ENCODE measurements at regions not wholly inside any gene's neighbourhood (a gene's known extent, or its start where the extent isn't known, plus 50 kb on each side); places are given as distances from the start of the nearest gene placed in this dataset.

- no peak for TF ChIP-seq ZNF462 (CRISPR knock-in tag; IDR thresholded peaks at IDR 0.05)
- no peak for TF ChIP-seq CTCF (conservative IDR thresholded peaks at IDR 0.05; ENCODE audit: low read depth in 2 of 2)
- TF ChIP-seq STAT1 (IDR thresholded peaks at IDR 0.05; ENCODE audit: unreplicated experiment): no peak
- no peak for TF ChIP-seq ETS1 (IDR thresholded peaks at IDR 0.05)
- TF ChIP-seq ZNF331 (CRISPR knock-in tag; IDR thresholded peaks at IDR 0.05; ENCODE audit: low read depth): no peak
- no peak for TF ChIP-seq POLR2AphosphoS5 (IDR thresholded peaks at IDR 0.05; ENCODE audit: low read depth)
- TF ChIP-seq EZH2 (IDR thresholded peaks at IDR 0.05; ENCODE audit: low read depth, unreplicated experiment): no peak
These were observed 501.2 kb upstream of the SMIM21 start (continued) for GRCh38 chr18:75928706-75929105.

GRCh38 chr18:75927791-75928190 is 500.3 kb upstream of the SMIM21 start:
- Histone ChIP-seq H3K79me2 (replicated peaks; ENCODE audit: insufficient read depth) (no peaks in the 10 kb centered on the region), H3K4me1 (ENCODE audit: insufficient read depth) (no peaks in the 10 kb centered on the region), H3K36me3 (ENCODE audit: insufficient read depth) (no peaks in the 10 kb centered on the region), H3K27me3 (ENCODE audit: insufficient read depth) (no peaks in the 10 kb centered on the region), H3K9me2 (ENCODE audit: insufficient read depth) (peaks cover 6% of the 10 kb centered on the region; the same call in 1 of the 2 replicates), H3K27ac (ENCODE audit: low read depth) (no peak overlapping the region), H3K4me2 (no peak overlapping the region), H4K20me1 (replicated peaks; ENCODE audit: insufficient read depth) (no peaks in the 10 kb centered on the region), H3K4me3 (no peak overlapping the region), H2AFZ (no peak overlapping the region), H3F3A (replicated peaks; ENCODE audit: low read depth) (no peaks in the 10 kb centered on the region)
- Mint-ChIP-seq H3K9me3 (no peaks in the 10 kb centered on the region), H3K36me3 (ENCODE audit: low read depth) (no peaks in the 10 kb centered on the region), H3K4me3 (no peak overlapping the region), H3K4me1 (no peaks in the 10 kb centered on the region), H3K27ac (no peak overlapping the region), H3K27me3 (ENCODE audit: insufficient read depth, low read depth, poor library complexity) (no peaks in the 10 kb centered on the region)
- ATAC-seq (no peak), DNase-seq (ENCODE audit: low spot score) (no peak)
- no peak for TF ChIP-seq ZNF114 (CRISPR knock-in tag; IDR thresholded peaks at IDR 0.05)

Data from GM23338 (cell line).